ENCODE measurements at regions not wholly inside any gene's neighbourhood (a gene's known extent, or its start where the extent isn't known, plus 50 kb on each side); places are given as distances from the start of the nearest gene placed in this dataset.

DNA sequence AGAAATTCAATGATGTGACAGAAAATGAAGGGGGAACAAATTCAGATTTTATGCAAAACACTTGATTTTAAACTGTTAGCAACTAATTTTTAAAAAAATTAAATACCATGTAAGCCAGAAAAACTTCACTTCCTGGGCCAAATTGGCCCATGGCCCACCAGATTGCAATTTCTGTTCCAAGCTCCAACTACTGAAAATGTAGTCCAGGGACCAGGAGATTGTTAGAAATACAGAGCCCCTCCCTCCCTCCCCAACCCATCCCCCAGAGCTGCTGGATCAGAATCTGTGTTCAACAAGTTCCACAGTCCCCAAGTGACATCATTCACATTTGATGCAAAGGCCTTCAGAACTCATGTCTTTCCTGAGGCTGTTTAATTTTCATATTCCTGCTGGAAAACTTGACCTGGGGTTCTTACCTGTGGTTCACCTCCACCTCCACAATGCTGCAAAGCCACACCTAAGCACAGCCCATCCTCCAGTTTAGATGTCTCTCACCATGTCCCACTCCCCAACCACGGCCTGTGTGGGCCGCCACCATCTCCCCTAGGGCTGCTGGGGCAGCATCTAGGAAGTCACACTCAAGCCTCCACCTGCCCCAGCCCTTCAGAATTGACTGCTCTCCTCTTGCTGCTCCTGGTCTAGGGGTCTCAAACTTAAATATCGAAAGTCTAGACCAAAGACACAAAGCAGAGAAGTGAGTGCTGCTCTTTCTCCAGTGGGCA, 482.0 kb downstream of the UQCRFS1 start:
- Histone ChIP-seq H3K9ac (no peak overlapping the region), H3K36me3 (no peaks in the 10 kb centered on the region), H3K27me3 (no peaks in the 10 kb centered on the region), H3K27ac (no peak overlapping the region), H3K4me3 (no peak overlapping the region), H3K4me2 (no peak overlapping the region), H4K20me1 (no peaks in the 10 kb centered on the region), H3K4me1 (no peaks in the 10 kb centered on the region), H3K9me3 (0 out of 2 replicates have a peak, but pooled peaks cover 6% of the 10 kb centered on the region)
- TF ChIP-seq Cebpa-rat (IDR thresholded peaks at IDR 0.05) = no peak

DNA sequence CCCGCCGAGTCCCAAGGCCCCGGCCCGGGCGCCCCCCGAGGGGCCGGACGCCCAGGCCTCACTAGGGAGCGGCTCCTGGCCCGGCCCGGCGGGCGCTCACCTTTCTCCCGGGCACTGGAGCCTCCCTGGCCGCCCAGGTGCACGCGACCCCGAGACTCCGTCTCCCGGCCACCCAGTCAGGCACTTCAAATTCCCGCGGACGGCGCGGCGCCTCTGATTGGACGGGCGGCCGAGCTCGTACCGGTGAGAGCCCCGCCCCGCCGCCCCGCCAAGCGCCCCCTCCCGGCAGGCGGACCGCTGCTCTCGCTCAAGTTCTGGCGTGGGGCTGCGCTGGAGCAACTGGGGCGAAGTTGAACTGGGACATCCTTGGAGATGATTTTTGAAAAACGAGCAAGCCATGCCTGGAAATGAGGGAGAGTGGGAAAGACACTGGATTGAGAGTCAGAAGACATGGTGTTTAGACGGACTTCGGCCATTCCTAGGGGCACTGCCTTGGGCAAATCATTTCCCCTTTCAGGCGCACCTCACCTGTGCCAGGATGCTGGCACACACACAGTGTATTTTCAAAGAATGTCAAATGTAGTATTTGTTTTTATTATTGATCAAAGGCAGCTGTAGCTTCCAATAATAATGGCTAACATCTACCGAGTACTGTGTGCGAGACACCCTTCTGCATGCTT, 485.3 kb downstream of the UQCRFS1 start:
- no peak overlapping the region for H3K27ac ChIP-seq
- TF ChIP-seq Cebpa-rat (IDR thresholded peaks at IDR 0.05) = no peak
- no peak overlapping the region for H3K9ac ChIP-seq
- 0 out of 2 replicates have a peak, but pooled peaks cover 6% of the 10 kb centered on the region for H3K9me3 ChIP-seq
- H3K36me3 ChIP-seq = no peaks in the 10 kb centered on the region
- no peaks in the 10 kb centered on the region for H3K27me3 ChIP-seq
- H3K4me3 ChIP-seq = no peak overlapping the region
- no peak overlapping the region for H3K4me2 ChIP-seq
- no peaks in the 10 kb centered on the region for H3K4me1 ChIP-seq
- no peaks in the 10 kb centered on the region for H4K20me1 ChIP-seq

DNA sequence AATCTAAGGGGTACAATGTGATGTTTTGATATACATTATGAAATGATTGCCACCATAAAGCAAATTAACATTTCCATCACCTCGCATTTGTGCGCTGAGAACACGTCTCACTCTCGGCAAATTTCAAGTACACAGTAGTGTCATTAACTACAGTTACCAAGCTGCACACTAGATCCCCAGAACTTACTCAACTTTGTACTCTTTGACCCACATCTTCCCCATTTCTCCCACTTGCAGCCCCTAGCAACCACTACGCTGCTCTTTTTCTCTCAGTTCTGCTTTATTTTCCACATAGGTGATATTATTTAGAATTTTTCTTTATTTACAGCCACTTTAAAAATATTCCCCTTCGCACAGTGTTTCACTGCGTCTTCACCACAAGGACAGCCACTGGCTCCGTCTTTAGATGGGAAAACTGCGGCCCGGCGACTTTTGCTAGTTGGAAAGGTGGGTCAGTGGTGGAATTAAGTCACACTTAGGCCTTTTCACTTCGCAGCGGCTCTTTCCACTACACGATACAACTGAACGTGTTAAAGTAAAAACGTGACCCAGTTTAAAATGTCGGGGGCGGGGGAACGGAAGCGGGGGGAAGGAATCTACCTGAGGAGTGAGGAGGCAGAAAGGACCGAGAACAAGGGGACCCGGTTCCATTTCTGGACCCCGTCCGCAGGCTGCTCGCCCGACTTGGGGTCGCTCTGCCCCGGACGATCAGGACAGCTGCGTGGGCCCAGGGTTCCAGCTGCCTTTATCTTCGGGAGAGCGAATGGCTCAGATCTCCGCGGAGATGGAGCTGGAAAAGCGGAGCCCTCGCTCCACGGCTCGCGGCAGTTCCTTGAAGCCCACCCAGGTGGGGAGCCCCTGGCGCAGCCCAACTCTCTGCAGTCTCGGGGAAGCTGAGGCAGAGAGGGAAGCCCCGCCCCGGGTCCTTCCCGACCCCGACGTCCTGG, 486.1 kb downstream of the UQCRFS1 start:
- Histone ChIP-seq H3K9me3 (0 out of 2 replicates have a peak, but pooled peaks cover 6% of the 10 kb centered on the region), H3K4me2 (no peak overlapping the region), H3K4me3 (no peak overlapping the region), H3K27me3 (no peaks in the 10 kb centered on the region), H3K27ac (no peak overlapping the region), H3K9ac (no peak overlapping the region), H4K20me1 (no peaks in the 10 kb centered on the region), H3K4me1 (no peaks in the 10 kb centered on the region), H3K36me3 (no peaks in the 10 kb centered on the region)
- TF ChIP-seq Cebpa-rat (IDR thresholded peaks at IDR 0.05) = no peak

DNA sequence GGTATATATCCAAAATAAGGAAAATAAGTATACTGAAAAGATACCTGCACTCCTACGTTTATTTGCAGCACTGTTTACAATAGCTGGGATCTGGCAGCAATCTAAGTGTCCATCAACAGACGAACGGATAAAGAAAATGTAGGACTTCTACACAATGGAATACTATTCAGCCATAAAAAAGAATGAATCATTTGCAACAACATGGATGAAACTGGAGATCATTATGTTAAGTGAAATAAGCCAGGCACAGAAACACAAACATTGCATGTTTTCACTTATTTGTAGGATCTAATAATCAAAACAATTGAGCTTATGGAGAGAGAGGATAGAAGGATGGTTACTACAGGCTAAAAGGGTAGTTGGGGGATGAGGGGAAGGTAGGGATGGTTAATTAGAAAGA, 494.0 kb downstream of the UQCRFS1 start:
- no peak overlapping the region for H3K4me3 ChIP-seq
- no peaks in the 10 kb centered on the region for H3K9me3 ChIP-seq
- no peaks in the 10 kb centered on the region for H3K4me1 ChIP-seq
- H3K27ac ChIP-seq = no peak overlapping the region
- no peak for TF ChIP-seq Cebpa-rat (IDR thresholded peaks at IDR 0.05)
- no peaks in the 10 kb centered on the region for H3K27me3 ChIP-seq
- H3K4me2 ChIP-seq = no peak overlapping the region
- H4K20me1 ChIP-seq = no peaks in the 10 kb centered on the region
- H3K36me3 ChIP-seq = no peaks in the 10 kb centered on the region
- H3K9ac ChIP-seq = no peak overlapping the region

DNA sequence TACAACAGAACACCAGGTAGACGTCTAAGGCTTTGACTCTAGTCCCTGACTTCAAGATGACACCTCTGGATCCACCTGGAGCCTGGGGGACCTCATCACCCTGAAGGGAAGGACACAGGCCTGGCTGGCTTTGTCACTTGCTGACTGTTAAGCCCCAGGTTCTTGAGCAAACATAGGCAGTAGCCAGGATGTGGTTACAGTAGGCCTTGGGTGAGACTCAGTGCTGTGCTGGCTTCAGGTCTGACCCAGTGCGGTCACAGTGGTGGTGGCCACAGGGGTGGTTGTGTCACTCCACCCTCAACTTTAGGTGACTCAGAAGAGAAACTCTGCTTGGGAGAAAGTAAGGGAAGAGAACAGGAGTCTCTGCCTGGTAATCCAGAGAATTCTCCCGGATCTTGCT, 497.8 kb downstream of the UQCRFS1 start:
- no peak overlapping the region for H3K27ac ChIP-seq
- no peak for TF ChIP-seq Cebpa-rat (IDR thresholded peaks at IDR 0.05)
- H3K4me1 ChIP-seq = no peaks in the 10 kb centered on the region
- H3K36me3 ChIP-seq = no peaks in the 10 kb centered on the region
- no peaks in the 10 kb centered on the region for H3K9me3 ChIP-seq
- H3K4me2 ChIP-seq = no peak overlapping the region
- H3K27me3 ChIP-seq = no peaks in the 10 kb centered on the region
- H3K9ac ChIP-seq = no peak overlapping the region
- no peaks in the 10 kb centered on the region for H4K20me1 ChIP-seq
- H3K4me3 ChIP-seq = no peak overlapping the region

DNA sequence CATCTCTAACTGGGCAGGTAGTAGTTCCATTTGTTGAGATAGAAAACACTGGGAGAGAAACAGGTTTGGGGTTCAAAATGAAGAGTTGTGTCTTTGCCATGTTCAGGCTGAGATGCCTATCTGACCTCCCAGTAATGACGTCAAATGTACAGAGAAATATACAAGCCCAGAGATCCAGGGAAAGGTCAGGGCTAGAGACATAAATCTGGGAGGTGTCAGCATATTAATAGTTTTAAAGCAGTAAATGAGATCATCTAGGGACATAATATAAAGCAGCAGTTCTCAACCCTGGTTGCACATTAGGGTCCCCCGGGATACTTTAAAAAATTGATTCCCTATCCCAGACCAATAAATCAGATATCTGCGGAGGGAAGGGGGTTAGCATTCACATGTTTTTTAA, 501.5 kb downstream of the UQCRFS1 start:
- no peaks in the 10 kb centered on the region for H3K4me1 ChIP-seq
- TF ChIP-seq Cebpa-rat (IDR thresholded peaks at IDR 0.05) = no peak
- no peaks in the 10 kb centered on the region for H3K9me3 ChIP-seq
- H3K4me2 ChIP-seq = no peak overlapping the region
- H4K20me1 ChIP-seq = no peaks in the 10 kb centered on the region
- H3K4me3 ChIP-seq = no peak overlapping the region
- H3K36me3 ChIP-seq = no peaks in the 10 kb centered on the region
- H3K27me3 ChIP-seq = no peaks in the 10 kb centered on the region
- no peak overlapping the region for H3K9ac ChIP-seq
- no peak overlapping the region for H3K27ac ChIP-seq

DNA sequence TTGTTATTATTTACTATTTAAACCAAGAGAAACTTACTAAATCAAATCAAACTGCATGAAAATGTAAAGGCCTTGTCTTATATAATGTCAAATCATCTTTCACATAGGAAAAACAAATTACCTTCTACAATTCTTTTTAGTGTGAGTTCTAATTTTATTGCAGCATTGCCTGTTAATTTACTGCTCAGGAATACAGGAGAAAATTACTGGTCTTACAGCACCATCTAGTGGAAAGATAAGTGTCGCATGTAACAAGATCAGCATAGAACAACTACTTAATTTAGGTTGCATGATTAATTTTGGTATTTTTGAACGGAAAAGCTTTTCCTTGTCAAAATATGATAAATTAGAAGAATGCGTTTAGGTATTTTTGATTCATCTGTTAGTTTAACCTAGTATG, 502.7 kb downstream of the UQCRFS1 start:
- H3K27me3 ChIP-seq = no peaks in the 10 kb centered on the region
- H3K4me3 ChIP-seq = no peak overlapping the region
- no peak overlapping the region for H3K4me2 ChIP-seq
- H3K9ac ChIP-seq = no peak overlapping the region
- no peak overlapping the region for H3K27ac ChIP-seq
- no peaks in the 10 kb centered on the region for H4K20me1 ChIP-seq
- no peak for TF ChIP-seq Cebpa-rat (IDR thresholded peaks at IDR 0.05)
- H3K36me3 ChIP-seq = no peaks in the 10 kb centered on the region
- H3K9me3 ChIP-seq = no peaks in the 10 kb centered on the region
- no peaks in the 10 kb centered on the region for H3K4me1 ChIP-seq

DNA sequence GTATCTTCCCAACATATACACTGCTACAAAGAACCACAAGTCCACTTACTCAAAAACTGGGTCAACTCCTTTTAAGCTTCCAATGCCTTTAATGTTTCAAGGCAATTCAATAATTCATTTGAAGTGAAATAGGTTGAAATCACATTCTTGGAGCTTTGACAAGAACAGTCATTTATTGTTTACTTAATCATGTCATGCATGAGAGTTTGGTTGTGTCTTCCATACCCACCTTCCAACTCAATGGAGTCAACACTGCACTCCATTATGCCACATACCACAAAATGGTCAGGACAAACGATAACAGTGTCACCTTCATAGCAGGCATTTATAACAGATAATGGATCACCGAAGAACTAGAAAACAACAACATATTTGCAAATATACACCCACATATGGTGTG, 506.3 kb downstream of the UQCRFS1 start:
- Histone ChIP-seq H3K4me1 (no peaks in the 10 kb centered on the region), H3K36me3 (no peaks in the 10 kb centered on the region), H3K4me3 (no peak overlapping the region), H3K9ac (no peak overlapping the region), H4K20me1 (no peaks in the 10 kb centered on the region), H3K27me3 (no peaks in the 10 kb centered on the region), H3K9me3 (no peaks in the 10 kb centered on the region), H3K27ac (no peak overlapping the region), H3K4me2 (no peak overlapping the region)
- no peak for TF ChIP-seq Cebpa-rat (IDR thresholded peaks at IDR 0.05)

DNA sequence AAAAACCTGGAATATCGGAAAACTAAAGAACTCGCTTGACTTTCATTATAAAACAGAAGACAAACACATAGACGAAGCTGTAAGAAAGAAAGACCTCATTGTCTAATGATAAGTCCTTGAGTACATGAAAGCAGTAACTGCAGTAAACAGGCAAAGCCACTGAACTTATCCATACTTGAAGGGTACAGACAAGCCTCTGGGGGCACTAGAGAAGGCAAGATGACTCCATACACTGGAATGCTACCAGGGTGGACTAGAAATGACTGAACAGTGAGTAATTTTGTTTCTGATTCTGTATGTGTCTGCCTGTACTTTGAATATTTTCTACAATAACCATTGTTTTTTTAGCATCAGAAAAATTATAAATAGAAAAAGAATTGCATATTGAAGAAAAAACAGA, 507.9 kb downstream of the UQCRFS1 start:
- H3K9me3 ChIP-seq = no peaks in the 10 kb centered on the region
- H3K4me1 ChIP-seq = no peaks in the 10 kb centered on the region
- no peak overlapping the region for H3K4me2 ChIP-seq
- H4K20me1 ChIP-seq = no peaks in the 10 kb centered on the region
- TF ChIP-seq Cebpa-rat (IDR thresholded peaks at IDR 0.05) = no peak
- H3K27me3 ChIP-seq = no peaks in the 10 kb centered on the region
- no peak overlapping the region for H3K9ac ChIP-seq
- no peak overlapping the region for H3K4me3 ChIP-seq
- H3K36me3 ChIP-seq = no peaks in the 10 kb centered on the region
- H3K27ac ChIP-seq = no peak overlapping the region
